Esophagus squamous epithelium (tissue), 5 donors: ENCODE measurements at regions not wholly inside any gene's neighbourhood (a gene's known extent, or its start where the extent isn't known, plus 50 kb on each side); places are given as distances from the start of the nearest gene placed in this dataset.

ENCODE experiments used
- DNase-seq: peaks from one replicate; lab custom pipeline; 2025; lab: John Stamatoyannopoulos, UW
- H3K27ac ChIP-seq, 4 donors: fragments of 200-600 bp; sonication (generic); one replicate each; pipeline ENCODE4 v1.5.1; 2016 to 2019; ENCODE audit warnings: mild to moderate bottlenecking in 1 of 4
- H3K27me3 ChIP-seq, 4 donors: fragments of 200-600 bp; sonication (generic); 1 replicate in 3 of 4; 2 replicates in 1 of 4; pipeline versions ENCODE4 v1.5.1 to v1.6.0; 2017 to 2021; ENCODE audit warnings: antibody characterized with exemption in 1 of 4
- H3K36me3 ChIP-seq, 3 donors: fragments of 200-600 bp; sonication (generic); one replicate each; pipeline ENCODE4 v1.5.1; 2016 to 2019
- H3K4me1 ChIP-seq, 3 donors: fragments of 200-600 bp; sonication (generic); one replicate each; pipeline ENCODE4 v1.5.1; 2017 to 2019
- H3K4me3 ChIP-seq, 4 donors: fragments of 200-600 bp; sonication (generic); 1 replicate in 3 of 4; 2 replicates in 1 of 4; pipeline ENCODE4 v1.5.1; 2016 to 2019; ENCODE audit warnings: mild to moderate bottlenecking in 2 of 4, moderate library complexity in 1 of 4
- H3K9me3 ChIP-seq, 3 donors: fragments of 200-600 bp; sonication (generic); one replicate each; pipeline ENCODE4 v1.5.1; 2016 to 2019
- CTCF ChIP-seq, 6 experiments: fragments of 450-650 bp in 4 of 6; fragments of 200-600 bp in 2 of 6; sonication (generic) in 2 of 6; IDR thresholded peaks; one replicate each; pipeline ENCODE4 v1.5.1; 2016 to 2019; ENCODE audit warnings: antibody characterized with exemption in 6 of 6, mild to moderate bottlenecking in 4 of 6, moderate library complexity in 4 of 6
- POLR2A ChIP-seq, 4 donors: fragments of 450-650 bp; IDR thresholded peaks; one replicate each; pipeline ENCODE4 v1.6.1; 2017; ENCODE audit warnings: antibody characterized with exemption in 4 of 4, mild to moderate bottlenecking in 4 of 4, moderate library complexity in 3 of 4
- WGBS, 2 donors: methylation state at CpG; one replicate each; pipeline ENCODE4 v1.1.5; 2018; 5-methylcytosine and 5-hydroxymethylcytosine counted together
- intact Hi-C: fragments of 100-400 bp; cut with DNase I; formaldehyde crosslinking; loops from one replicate; pipeline ENCODE4 v1.15.0; 2022
- donor health status: DM: yes; HTN: yes; CAD: no.

GRCh38 chr5:113902917-113903660 is 389.6 kb downstream of the YTHDC2 start:
- DNase-seq = no peak
- whole genome bisulfite sequencing, 2 donors = 51 to 63% methylated on average over 2 of the region's 2 CpGs
- intact Hi-C loops = no loop called here
- H3K27ac ChIP-seq = no peak overlapping the region
- no peak overlapping the region for H3K4me3 ChIP-seq
- H3K27me3 ChIP-seq = no peaks in the 10 kb centered on the region
- H3K9me3 ChIP-seq = no peaks in the 10 kb centered on the region
- no peak for TF ChIP-seq CTCF (IDR thresholded peaks at IDR 0.05)
- no peak for TF ChIP-seq POLR2A (IDR thresholded peaks at IDR 0.05)
- H3K36me3 ChIP-seq = no peaks in the 10 kb centered on the region
- no peaks in the 10 kb centered on the region for H3K4me1 ChIP-seq

- Histone ChIP-seq H3K4me3 (no peak overlapping the region), H3K4me1 (no peaks in the 10 kb centered on the region), H3K36me3 (no peaks in the 10 kb centered on the region), H3K9me3 (no peaks in the 10 kb centered on the region), H3K27me3 (no peaks in the 10 kb centered on the region), H3K27ac (no peak overlapping the region)
- intact Hi-C loops = no loop called here
- WGBS, 2 donors = 42 to 59% methylated on average over 6 of the region's 6 CpGs
- TF ChIP-seq POLR2A (IDR thresholded peaks at IDR 0.05) (no peak), CTCF (IDR thresholded peaks at IDR 0.05) (no peak)
- DNase-seq = no peak
These were observed 396.3 kb downstream of the YTHDC2 start for GRCh38 chr5:113909782-113910181.

GRCh38 chr5:113917997-113918396 is 404.5 kb downstream of the YTHDC2 start:
- no peak for DNase-seq
- no peaks in the 10 kb centered on the region for H3K36me3 ChIP-seq
- no peaks in the 10 kb centered on the region for H3K9me3 ChIP-seq
- no peak overlapping the region for H3K4me3 ChIP-seq
- H3K4me1 ChIP-seq = no peaks in the 10 kb centered on the region
- no peaks in the 10 kb centered on the region for H3K27me3 ChIP-seq
- intact Hi-C loops = no loop called here
- H3K27ac ChIP-seq = no peak overlapping the region
- 38 to 53% methylated on average over 2 of the region's 2 CpGs for WGBS, 2 donors
- TF ChIP-seq POLR2A (IDR thresholded peaks at IDR 0.05) = no peak
- TF ChIP-seq CTCF (IDR thresholded peaks at IDR 0.05) = no peak

GRCh38 chr5:113922343-113922742 is 408.8 kb downstream of the YTHDC2 start:
- TF ChIP-seq CTCF (IDR thresholded peaks at IDR 0.05) (no peak), POLR2A (IDR thresholded peaks at IDR 0.05) (no peak)
- Histone ChIP-seq H3K27ac (no peak overlapping the region), H3K27me3 (no peaks in the 10 kb centered on the region), H3K36me3 (no peaks in the 10 kb centered on the region), H3K4me3 (no peak overlapping the region), H3K4me1 (no peaks in the 10 kb centered on the region), H3K9me3 (no peaks in the 10 kb centered on the region)
- DNase-seq = no peak
- intact Hi-C loops = no loop called here
- WGBS, 2 donors = 46 to 51% methylated on average over 3 of the region's 3 CpGs

GRCh38 chr5:113935453-113935852 is 422.0 kb downstream of the YTHDC2 start:
- no peak overlapping the region for H3K4me3 ChIP-seq
- no peaks in the 10 kb centered on the region for H3K4me1 ChIP-seq
- no peaks in the 10 kb centered on the region for H3K9me3 ChIP-seq
- H3K36me3 ChIP-seq = no peaks in the 10 kb centered on the region
- H3K27me3 ChIP-seq = no peaks in the 10 kb centered on the region
- intact Hi-C loops = no loop called here
- no peak for DNase-seq
- H3K27ac ChIP-seq = no peak overlapping the region
- 64 to 67% methylated on average over 7 of the region's 7 CpGs for WGBS, 2 donors
- no peak for TF ChIP-seq POLR2A (IDR thresholded peaks at IDR 0.05)
- TF ChIP-seq CTCF (IDR thresholded peaks at IDR 0.05) = no peak
